Anterior cingulate cortex (tissue), 58 donors: ENCODE measurements at regions not wholly inside any gene's neighbourhood (a gene's known extent, or its start where the extent isn't known, plus 50 kb on each side); places are given as distances from the start of the nearest gene placed in this dataset.

Source experiments
- DNase-seq, 58 donors: peaks; one replicate each; lab custom pipeline; 2025; lab: John Stamatoyannopoulos, UW

DNA sequence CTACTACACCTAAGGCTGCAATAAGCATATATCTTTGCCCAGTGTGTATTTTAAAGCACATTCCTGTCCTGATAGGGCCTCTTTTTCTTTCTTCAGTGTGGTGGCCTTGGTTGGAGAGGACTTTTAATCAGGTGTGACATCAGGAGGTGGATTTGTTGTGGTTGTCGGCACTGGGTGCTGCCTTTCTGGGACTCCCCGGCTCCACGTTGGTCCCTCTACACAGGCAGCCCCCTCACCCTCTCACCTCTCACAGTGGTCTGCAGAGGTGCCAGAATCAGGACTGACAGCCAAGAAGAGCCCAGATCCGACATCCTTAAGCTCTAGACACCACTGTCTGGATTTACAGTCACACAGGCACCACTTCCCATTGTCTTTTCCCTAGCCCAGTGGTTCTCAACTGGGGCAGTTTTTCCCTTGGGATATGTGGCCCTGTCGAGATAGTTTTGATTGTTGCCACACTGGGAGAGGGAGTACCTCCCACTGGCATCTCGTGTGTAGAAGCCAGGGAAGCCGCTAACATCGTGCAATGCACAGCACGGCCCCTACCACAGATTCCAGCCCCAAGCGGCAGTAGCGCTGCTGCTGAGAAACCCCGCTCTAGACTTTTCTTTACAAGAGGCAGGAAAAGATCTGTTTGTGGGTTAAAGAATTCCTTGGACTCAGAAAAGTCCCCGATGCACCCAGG lies 314.1 kb downstream of the QKI start:
- no peak for DNase-seq

DNA sequence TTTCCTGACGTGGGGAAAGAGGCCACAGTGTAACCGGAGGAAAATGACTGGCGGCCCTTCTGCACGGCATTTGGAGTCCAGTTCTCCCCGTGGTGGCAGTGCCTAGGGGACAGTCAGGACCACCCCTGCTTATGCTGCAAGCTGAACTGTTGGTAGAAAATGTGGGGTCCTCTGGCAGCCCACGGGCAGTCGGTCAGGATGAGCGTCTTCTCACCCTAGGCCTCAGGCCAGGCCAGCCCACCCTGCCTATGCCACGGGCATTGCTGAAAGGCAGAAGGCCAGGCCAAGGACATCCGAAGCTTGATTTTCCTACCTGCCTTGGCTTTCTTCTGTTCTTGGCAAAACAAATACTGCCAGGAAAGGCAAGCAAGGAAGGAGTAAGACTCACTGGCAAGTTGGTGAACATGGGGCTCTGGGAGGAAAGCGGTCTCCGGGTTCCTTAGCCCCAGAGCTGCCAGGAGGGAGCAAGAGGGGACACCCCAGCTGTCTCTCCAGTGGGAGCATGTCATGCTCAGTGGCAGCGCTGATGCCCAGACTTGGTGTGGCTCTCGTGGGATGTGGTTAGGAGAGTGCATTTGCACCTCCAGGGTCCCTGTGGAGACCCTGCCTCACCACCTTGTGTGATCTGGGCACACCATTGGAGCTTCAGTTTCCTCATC lies 311.6 kb downstream of the QKI start:
- DNase-seq, result no peak

GRCh38 chr6:163725008-163725941 lies 310.8 kb downstream of the QKI start:
- no peak for DNase-seq

GRCh38 chr6:163724196-163724595 lies 309.7 kb downstream of the QKI start:
- DNase-seq, result no peak

- DNase-seq, result no peak
Measured at GRCh38 chr6:163723759-163724158, 309.2 kb downstream of the QKI start.

DNA sequence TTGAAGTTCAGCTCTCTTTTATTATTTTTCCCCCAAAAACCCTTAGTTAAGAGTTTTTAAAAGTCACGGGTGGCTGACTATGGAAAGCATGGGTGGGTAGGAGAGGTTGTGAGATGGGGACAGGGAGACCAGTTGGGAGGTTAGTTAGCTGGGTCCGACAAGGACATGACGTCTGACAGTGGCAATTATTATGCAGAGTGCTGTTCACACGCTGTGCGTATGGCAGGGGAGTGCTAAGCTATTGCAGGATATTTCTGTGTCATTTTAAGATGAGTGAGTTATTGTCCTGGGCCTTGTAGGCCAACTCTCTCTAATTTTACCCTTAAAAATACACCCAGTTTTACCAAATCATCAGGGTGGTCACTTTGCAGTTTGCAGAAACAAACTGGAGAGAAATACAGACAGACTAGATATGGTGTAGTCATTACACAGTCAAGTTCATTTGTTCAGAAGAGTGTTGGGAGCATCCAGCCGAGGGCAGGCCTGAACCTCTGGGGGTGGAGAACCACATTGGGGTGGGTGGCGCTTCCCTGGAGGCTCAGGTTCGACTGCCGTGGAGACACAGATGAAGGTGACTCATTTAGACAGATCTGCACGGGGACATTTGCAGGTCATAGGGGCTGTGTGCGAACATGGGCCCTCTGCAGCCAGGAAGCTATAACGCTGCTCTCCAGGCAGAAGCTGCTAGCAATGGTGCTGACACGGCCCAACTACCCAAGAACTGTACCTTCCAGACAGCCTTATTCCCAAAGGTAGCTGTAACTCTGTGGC lies 307.6 kb downstream of the QKI start:
- no peak for DNase-seq

DNA sequence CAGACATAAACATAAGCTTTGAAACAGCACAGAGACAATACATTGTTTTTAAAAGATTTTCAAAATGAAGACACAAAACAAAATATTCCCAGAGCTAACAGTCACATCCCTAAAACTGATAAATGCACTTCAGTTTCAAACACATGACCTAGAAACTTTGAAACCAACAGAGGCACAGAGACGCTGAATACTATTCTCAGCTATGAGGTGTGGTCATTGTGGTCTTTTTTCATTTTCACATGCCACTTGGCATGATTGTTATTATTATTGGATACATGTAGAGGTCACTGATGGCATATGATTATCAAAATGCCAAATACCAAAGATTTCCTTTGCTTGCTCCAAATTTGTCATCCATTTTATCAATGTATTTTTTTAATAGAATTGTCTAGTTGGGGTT lies 306.9 kb downstream of the QKI start:
- no peak for DNase-seq

- DNase-seq, result no peak
Measured at GRCh38 chr6:163720460-163721235, 306.1 kb downstream of the QKI start.

GRCh38 chr6:163720005-163720404 lies 305.5 kb downstream of the QKI start:
- DNase-seq, result no peak

DNA sequence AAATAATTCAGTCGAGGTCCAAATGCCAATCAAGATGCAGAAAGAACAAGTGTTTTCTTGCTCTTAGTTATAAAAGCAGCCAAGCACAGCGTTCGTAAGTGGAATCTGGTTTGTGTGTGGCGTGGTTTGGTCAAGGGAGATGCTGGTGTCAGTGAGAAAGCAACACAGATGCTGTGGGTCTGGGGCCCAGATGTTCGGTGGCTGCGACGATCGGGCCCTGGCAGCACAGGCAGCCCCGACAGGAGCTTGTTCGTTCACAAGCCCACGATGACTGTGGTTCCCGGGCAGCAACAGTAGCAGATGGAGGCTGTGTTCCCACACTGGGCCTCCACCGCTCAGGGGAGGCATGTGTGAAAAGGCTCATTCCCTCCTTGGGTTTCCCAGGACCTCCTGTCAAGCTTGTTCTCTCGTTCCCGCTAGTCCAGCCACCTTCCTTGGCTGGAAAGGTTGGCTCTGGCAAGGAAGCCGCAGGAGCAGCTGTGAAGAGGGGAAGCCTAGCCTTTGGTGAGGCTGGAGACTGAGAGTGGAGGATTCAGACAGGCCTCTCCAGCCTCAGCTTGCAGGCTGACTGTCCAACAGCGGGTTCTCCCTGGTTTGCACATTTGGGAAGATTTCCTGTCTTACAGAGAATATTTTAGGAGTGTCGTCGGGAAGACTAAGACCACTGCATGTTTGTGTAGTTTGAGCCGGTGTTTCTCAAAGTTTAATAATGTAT lies 304.7 kb downstream of the QKI start:
- DNase-seq, result no peak

- no peak for DNase-seq
Measured at GRCh38 chr6:163718537-163718936, 304.0 kb downstream of the QKI start.

GRCh38 chr6:163717106-163717764 lies 302.7 kb downstream of the QKI start:
- DNase-seq, result no peak

- DNase-seq, result no peak
Measured at GRCh38 chr6:163716690-163717089, 302.2 kb downstream of the QKI start.

DNA sequence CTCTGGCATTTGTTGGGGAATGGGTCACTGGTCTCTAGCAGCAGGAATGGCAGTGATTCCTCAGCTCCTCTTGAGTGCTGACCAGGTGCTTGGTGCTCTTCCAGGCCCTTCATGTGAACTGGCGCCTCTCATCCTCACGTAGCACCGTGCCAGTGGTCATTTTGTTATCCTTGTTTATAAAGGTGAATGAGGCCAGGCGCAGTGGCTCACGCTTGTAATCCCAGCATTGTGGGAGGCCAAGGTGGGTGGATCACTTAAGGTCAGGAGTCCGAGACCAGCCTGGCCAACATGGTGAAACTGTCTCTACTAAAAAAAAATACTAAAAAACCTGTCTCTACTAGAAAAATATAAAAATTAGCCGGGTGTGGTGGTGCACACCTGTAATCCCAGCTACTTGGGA lies 301.3 kb downstream of the QKI start:
- no peak for DNase-seq

DNA sequence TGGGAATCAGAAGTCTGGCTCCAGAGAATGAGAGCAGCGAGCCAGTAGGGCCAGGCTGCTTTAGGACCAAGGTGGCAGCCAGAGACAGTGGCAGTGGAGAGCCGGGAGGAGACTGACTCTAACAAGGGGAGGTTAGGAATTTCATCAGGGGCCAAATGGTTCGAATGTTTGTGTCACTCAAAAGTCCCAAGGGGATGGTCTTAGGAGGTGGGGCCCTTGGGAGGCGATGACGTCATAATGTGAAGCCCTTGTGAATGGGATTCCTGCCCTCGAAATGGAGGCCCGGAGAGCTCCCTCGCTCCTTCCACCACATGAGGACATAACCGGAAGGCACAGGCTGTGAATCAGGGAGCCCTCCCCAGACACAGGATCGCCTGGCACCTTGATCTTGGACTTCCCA lies 299.7 kb downstream of the QKI start:
- DNase-seq, result no peak

- no peak for DNase-seq
Measured at GRCh38 chr6:163712981-163713380, 298.5 kb downstream of the QKI start.

DNA sequence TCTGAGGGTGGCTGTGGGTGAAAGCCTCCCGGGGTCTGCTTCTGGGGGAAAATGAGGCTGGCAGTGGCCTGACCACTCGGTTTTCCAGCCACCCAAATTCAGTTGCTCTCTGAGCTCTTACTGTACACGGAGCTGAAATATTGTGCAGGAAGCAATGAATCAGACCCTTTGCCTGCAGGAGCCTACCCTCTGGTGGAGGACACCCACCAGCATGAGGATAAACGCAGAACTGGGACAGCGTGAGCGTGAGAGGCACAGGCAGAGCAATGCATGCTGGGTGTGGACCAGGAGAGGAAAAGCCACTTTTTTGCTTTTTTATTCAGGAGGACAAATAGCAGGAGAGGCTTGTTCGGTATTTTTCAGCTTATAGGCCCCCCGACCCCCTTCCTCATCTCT lies 298.0 kb downstream of the QKI start:
- peak in 1 of 58 donors; percentile 43 for DNase-seq
